ENCODE measurements at regions not wholly inside any gene's neighbourhood (a gene's known extent, or its start where the extent isn't known, plus 50 kb on each side); places are given as distances from the start of the nearest gene placed in this dataset.

- TF ChIP-seq, protein P1, sequence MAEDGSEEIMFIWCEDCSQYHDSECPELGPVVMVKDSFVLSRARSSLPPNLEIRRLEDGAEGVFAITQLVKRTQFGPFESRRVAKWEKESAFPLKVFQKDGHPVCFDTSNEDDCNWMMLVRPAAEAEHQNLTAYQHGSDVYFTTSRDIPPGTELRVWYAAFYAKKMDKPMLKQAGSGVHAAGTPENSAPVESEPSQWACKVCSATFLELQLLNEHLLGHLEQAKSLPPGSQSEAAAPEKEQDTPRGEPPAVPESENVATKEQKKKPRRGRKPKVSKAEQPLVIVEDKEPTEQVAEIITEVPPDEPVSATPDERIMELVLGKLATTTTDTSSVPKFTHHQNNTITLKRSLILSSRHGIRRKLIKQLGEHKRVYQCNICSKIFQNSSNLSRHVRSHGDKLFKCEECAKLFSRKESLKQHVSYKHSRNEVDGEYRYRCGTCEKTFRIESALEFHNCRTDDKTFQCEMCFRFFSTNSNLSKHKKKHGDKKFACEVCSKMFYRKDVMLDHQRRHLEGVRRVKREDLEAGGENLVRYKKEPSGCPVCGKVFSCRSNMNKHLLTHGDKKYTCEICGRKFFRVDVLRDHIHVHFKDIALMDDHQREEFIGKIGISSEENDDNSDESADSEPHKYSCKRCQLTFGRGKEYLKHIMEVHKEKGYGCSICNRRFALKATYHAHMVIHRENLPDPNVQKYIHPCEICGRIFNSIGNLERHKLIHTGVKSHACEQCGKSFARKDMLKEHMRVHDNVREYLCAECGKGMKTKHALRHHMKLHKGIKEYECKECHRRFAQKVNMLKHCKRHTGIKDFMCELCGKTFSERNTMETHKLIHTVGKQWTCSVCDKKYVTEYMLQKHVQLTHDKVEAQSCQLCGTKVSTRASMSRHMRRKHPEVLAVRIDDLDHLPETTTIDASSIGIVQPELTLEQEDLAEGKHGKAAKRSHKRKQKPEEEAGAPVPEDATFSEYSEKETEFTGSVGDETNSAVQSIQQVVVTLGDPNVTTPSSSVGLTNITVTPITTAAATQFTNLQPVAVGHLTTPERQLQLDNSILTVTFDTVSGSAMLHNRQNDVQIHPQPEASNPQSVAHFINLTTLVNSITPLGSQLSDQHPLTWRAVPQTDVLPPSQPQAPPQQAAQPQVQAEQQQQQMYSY (CRISPR knock-in tag; IDR thresholded peaks at IDR 0.05) = no peak
- no peak for TF ChIP-seq RELA (CRISPR knock-in tag; IDR thresholded peaks at IDR 0.05; ENCODE audit: borderline replicate concordance)
- TF ChIP-seq NR2C2 (CRISPR knock-in tag; IDR thresholded peaks at IDR 0.05) = no peak
- TF ChIP-seq ETV6 (CRISPR knock-in tag; IDR thresholded peaks at IDR 0.05) = no peak
- TF ChIP-seq ZNF263 (CRISPR knock-in tag; IDR thresholded peaks at IDR 0.05; ENCODE audit: low read depth) = no peak
Observed at GRCh38 chr3:10565814-10566213, 60.4 kb upstream of the ATP2B2 start (continued).

GRCh38 chr3:10566451-10566850, 61.1 kb upstream of the ATP2B2 start:
- H3K27me3 Mint-ChIP-seq (ENCODE audit: low read depth) = peaks cover 12% of the 10 kb centered on the region
- CTCF ChIA-PET = no interaction called here

More at GRCh38 chr3:10566451-10566850, 61.1 kb upstream of the ATP2B2 start:
- peaks cover 8% of the 10 kb centered on the region for H3K9me3 Mint-ChIP-seq
- no peak overlapping the region for H3K27ac Mint-ChIP-seq
- POLR2A ChIA-PET = no interaction called here
- no peak overlapping the region for H3K4me3 Mint-ChIP-seq
- TF ChIP-seq, protein P2, sequence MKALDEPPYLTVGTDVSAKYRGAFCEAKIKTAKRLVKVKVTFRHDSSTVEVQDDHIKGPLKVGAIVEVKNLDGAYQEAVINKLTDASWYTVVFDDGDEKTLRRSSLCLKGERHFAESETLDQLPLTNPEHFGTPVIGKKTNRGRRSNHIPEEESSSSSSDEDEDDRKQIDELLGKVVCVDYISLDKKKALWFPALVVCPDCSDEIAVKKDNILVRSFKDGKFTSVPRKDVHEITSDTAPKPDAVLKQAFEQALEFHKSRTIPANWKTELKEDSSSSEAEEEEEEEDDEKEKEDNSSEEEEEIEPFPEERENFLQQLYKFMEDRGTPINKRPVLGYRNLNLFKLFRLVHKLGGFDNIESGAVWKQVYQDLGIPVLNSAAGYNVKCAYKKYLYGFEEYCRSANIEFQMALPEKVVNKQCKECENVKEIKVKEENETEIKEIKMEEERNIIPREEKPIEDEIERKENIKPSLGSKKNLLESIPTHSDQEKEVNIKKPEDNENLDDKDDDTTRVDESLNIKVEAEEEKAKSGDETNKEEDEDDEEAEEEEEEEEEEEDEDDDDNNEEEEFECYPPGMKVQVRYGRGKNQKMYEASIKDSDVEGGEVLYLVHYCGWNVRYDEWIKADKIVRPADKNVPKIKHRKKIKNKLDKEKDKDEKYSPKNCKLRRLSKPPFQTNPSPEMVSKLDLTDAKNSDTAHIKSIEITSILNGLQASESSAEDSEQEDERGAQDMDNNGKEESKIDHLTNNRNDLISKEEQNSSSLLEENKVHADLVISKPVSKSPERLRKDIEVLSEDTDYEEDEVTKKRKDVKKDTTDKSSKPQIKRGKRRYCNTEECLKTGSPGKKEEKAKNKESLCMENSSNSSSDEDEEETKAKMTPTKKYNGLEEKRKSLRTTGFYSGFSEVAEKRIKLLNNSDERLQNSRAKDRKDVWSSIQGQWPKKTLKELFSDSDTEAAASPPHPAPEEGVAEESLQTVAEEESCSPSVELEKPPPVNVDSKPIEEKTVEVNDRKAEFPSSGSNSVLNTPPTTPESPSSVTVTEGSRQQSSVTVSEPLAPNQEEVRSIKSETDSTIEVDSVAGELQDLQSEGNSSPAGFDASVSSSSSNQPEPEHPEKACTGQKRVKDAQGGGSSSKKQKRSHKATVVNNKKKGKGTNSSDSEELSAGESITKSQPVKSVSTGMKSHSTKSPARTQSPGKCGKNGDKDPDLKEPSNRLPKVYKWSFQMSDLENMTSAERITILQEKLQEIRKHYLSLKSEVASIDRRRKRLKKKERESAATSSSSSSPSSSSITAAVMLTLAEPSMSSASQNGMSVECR (CRISPR knock-in tag; IDR thresholded peaks at IDR 0.05; ENCODE audit: borderline replicate concordance) = no peak
- TF ChIP-seq, protein P3, sequence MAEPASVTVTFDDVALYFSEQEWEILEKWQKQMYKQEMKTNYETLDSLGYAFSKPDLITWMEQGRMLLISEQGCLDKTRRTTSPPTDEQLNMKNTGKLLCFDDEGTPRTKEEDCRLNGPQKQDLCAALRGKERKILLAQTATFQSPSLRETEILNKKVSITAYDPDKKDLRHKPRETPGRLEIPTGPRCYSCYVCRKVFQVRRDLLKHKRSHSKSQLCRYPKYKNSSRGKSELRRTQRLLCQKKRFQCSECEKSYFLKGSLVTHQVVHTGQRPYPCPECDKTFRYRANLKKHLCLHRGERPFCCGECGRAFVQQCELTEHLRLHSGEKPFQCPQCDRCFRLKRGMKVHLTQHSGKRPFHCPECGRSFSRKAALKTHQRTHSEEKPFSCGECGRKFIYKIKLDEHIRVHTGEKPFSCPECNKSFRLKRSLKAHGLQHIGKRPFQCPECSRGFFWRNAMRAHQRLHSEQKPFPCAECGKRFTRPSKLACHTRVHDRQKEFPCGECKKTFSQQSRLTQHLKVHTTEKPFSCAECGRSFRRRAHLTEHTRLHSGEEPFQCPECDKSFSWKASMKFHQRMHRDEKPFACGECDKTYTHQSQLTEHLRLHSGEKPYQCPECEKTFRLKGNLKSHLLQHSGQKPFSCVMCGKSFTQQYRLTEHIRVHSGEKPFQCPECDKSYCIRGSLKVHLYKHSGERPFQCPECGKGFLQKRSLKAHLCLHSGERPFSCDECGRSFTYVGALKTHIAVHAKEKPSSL (CRISPR knock-in tag; conservative IDR thresholded peaks at IDR 0.05) = no peak
- TF ChIP-seq GABPB1 (CRISPR knock-in tag; IDR thresholded peaks at IDR 0.05) = no peak
- TF ChIP-seq, protein P1 (CRISPR knock-in tag; IDR thresholded peaks at IDR 0.05) = no peak
- TF ChIP-seq USF2 (CRISPR knock-in tag; IDR thresholded peaks at IDR 0.05) = no peak
- TF ChIP-seq GTF2I (CRISPR knock-in tag; conservative IDR thresholded peaks at IDR 0.05) = no peak
- TF ChIP-seq NFYB (CRISPR knock-in tag; conservative IDR thresholded peaks at IDR 0.05; ENCODE audit: low read depth) = no peak
- no peak for TF ChIP-seq TEAD4 (CRISPR knock-in tag; IDR thresholded peaks at IDR 0.05)
- H3K4me1 Mint-ChIP-seq = no peaks in the 10 kb centered on the region
- ATAC-seq (no peak), DNase-seq (ENCODE audit: low spot score) (no peak)
- no peaks in the 10 kb centered on the region for H3K36me3 Mint-ChIP-seq
